ENCODE measurements at regions not wholly inside any gene's neighbourhood (a gene's known extent, or its start where the extent isn't known, plus 50 kb on each side); places are given as distances from the start of the nearest gene placed in this dataset.
A peak's percentile ranks its signal among the peaks of the same experiment; 100 is the strongest.
"Not testable (repeated sequence)": the region's sequence is repeated elsewhere in the genome, so short reads cannot be mapped to it uniquely, and the experiment has no call there.

GRCh38 chr12:46087916-46088439, 97.6 kb upstream of the SCAF11 start:
- DNase-seq (ENCODE audit: low read depth in 2 of 2) = no peak

- DNase-seq (ENCODE audit: low read depth in 2 of 2) = no peak
These were observed 94.6 kb upstream of the SCAF11 start for GRCh38 chr12:46084666-46085631.

GRCh38 chr12:46082490-46083200, 92.3 kb upstream of the SCAF11 start:
- no peak for DNase-seq (ENCODE audit: low read depth in 2 of 2)

- DNase-seq (ENCODE audit: low read depth in 2 of 2) = no peak
These were observed 82.9 kb upstream of the SCAF11 start for GRCh38 chr12:46073321-46073720.

- DNase-seq (ENCODE audit: low read depth in 2 of 2) = peak; percentile 47 to 56
These were observed 81.6 kb upstream of the SCAF11 start for GRCh38 chr12:46071769-46072624.

- DNase-seq (ENCODE audit: low read depth in 2 of 2) = no peak
These were observed 81.0 kb upstream of the SCAF11 start for GRCh38 chr12:46071335-46071734.

GRCh38 chr12:46067094-46067493, 76.7 kb upstream of the SCAF11 start:
- no peak for DNase-seq (ENCODE audit: low read depth in 2 of 2)

GRCh38 chr12:46065412-46066166, 75.2 kb upstream of the SCAF11 start:
- DNase-seq (ENCODE audit: low read depth in 2 of 2) = no peak

- DNase-seq (ENCODE audit: low read depth in 2 of 2) = no peak
These were observed 74.2 kb upstream of the SCAF11 start for GRCh38 chr12:46064548-46064947.

GRCh38 chr12:46058697-46059096, 68.3 kb upstream of the SCAF11 start:
- DNase-seq (ENCODE audit: low read depth in 2 of 2) = not testable (repeated sequence)

GRCh38 chr12:46050805-46051204, 60.4 kb upstream of the SCAF11 start:
- no peak for DNase-seq (ENCODE audit: low read depth in 2 of 2)

GRCh38 chr12:46049665-46050064, 59.3 kb upstream of the SCAF11 start:
- DNase-seq (ENCODE audit: low read depth in 2 of 2) = no peak

GRCh38 chr12:46046436-46046835, 56.1 kb upstream of the SCAF11 start:
- DNase-seq (ENCODE audit: low read depth in 2 of 2) = no peak

GRCh38 chr12:46043972-46044520, 53.7 kb upstream of the SCAF11 start:
- DNase-seq (ENCODE audit: low read depth in 2 of 2) = no peak
